Ishikawa (cell line): ENCODE measurements at regions not wholly inside any gene's neighbourhood (a gene's known extent, or its start where the extent isn't known, plus 50 kb on each side); places are given as distances from the start of the nearest gene placed in this dataset.

Source experiments
- CEBPB ChIP-seq: IDR thresholded peaks from 2 replicates; pipeline ENCODE4 v1.6.1; 2012
- CREB1 ChIP-seq: IDR thresholded peaks from 2 replicates; pipeline ENCODE4 v1.6.1; 2012; ENCODE audit warnings: low read depth
- EGR1 ChIP-seq: IDR thresholded peaks from 2 replicates; pipeline ENCODE4 v1.6.1; 2012
- EP300 ChIP-seq: IDR thresholded peaks from 2 replicates; pipeline ENCODE4 v1.6.1; 2012; ENCODE audit warnings: borderline replicate concordance
- NFIC ChIP-seq: IDR thresholded peaks from 2 replicates; pipeline ENCODE4 v1.6.1; 2012
- RAD21 ChIP-seq: IDR thresholded peaks from 2 replicates; pipeline ENCODE4 v1.6.1; 2012; ENCODE audit warnings: low read depth
- TAF1 ChIP-seq: IDR thresholded peaks from 2 replicates; pipeline ENCODE4 v1.6.1; 2012; ENCODE audit warnings: low read depth, mild to moderate bottlenecking
- TCF12 ChIP-seq: IDR thresholded peaks from 2 replicates; pipeline ENCODE4 v1.6.1; 2012; ENCODE audit warnings: low read depth
- TEAD4 ChIP-seq: IDR thresholded peaks from 2 replicates; pipeline ENCODE4 v1.6.1; 2012
- USF1 ChIP-seq: IDR thresholded peaks from 2 replicates; pipeline ENCODE4 v1.6.1; 2012
- YY1 ChIP-seq: IDR thresholded peaks from 2 replicates; pipeline ENCODE4 v1.6.1; 2012; ENCODE audit warnings: low read depth
- TF ChIP-seq, protein P1 (sequence below): IDR thresholded peaks from 2 replicates; pipeline ENCODE4 v1.6.1; 2012
- TF ChIP-seq, protein P2 (sequence below): IDR thresholded peaks from 2 replicates; pipeline ENCODE4 v1.6.1; 2012; ENCODE audit warnings: low read depth, mild to moderate bottlenecking

GRCh38 chr6:140029551-140029950, 655.1 kb upstream of the CITED2 start:
- TF ChIP-seq RAD21 (no peak), TAF1 (no peak), EP300 (no peak), USF1 (no peak), EGR1 (no peak), NFIC (no peak), TEAD4 (no peak), CEBPB (no peak), YY1 (no peak), TCF12 (no peak), CREB1 (no peak)
- TF ChIP-seq, protein P1, sequence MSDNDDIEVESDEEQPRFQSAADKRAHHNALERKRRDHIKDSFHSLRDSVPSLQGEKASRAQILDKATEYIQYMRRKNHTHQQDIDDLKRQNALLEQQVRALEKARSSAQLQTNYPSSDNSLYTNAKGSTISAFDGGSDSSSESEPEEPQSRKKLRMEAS: no peak
- TF ChIP-seq, protein P2, sequence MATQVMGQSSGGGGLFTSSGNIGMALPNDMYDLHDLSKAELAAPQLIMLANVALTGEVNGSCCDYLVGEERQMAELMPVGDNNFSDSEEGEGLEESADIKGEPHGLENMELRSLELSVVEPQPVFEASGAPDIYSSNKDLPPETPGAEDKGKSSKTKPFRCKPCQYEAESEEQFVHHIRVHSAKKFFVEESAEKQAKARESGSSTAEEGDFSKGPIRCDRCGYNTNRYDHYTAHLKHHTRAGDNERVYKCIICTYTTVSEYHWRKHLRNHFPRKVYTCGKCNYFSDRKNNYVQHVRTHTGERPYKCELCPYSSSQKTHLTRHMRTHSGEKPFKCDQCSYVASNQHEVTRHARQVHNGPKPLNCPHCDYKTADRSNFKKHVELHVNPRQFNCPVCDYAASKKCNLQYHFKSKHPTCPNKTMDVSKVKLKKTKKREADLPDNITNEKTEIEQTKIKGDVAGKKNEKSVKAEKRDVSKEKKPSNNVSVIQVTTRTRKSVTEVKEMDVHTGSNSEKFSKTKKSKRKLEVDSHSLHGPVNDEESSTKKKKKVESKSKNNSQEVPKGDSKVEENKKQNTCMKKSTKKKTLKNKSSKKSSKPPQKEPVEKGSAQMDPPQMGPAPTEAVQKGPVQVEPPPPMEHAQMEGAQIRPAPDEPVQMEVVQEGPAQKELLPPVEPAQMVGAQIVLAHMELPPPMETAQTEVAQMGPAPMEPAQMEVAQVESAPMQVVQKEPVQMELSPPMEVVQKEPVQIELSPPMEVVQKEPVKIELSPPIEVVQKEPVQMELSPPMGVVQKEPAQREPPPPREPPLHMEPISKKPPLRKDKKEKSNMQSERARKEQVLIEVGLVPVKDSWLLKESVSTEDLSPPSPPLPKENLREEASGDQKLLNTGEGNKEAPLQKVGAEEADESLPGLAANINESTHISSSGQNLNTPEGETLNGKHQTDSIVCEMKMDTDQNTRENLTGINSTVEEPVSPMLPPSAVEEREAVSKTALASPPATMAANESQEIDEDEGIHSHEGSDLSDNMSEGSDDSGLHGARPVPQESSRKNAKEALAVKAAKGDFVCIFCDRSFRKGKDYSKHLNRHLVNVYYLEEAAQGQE: no peak
